Esophagus squamous epithelium (tissue), 5 donors: ENCODE measurements at regions not wholly inside any gene's neighbourhood (a gene's known extent, or its start where the extent isn't known, plus 50 kb on each side); places are given as distances from the start of the nearest gene placed in this dataset.

ENCODE experiments used
- DNase-seq: peaks from one replicate; lab custom pipeline; 2025; lab: John Stamatoyannopoulos, UW
- H3K27ac ChIP-seq, 4 donors: fragments of 200-600 bp; sonication (generic); one replicate each; pipeline ENCODE4 v1.5.1; 2016 to 2019; ENCODE audit warnings: mild to moderate bottlenecking in 1 of 4
- H3K27me3 ChIP-seq, 4 donors: fragments of 200-600 bp; sonication (generic); 1 replicate in 3 of 4; 2 replicates in 1 of 4; pipeline versions ENCODE4 v1.5.1 to v1.6.0; 2017 to 2021; ENCODE audit warnings: antibody characterized with exemption in 1 of 4
- H3K36me3 ChIP-seq, 3 donors: fragments of 200-600 bp; sonication (generic); one replicate each; pipeline ENCODE4 v1.5.1; 2016 to 2019
- H3K4me1 ChIP-seq, 3 donors: fragments of 200-600 bp; sonication (generic); one replicate each; pipeline ENCODE4 v1.5.1; 2017 to 2019
- H3K4me3 ChIP-seq, 4 donors: fragments of 200-600 bp; sonication (generic); 1 replicate in 3 of 4; 2 replicates in 1 of 4; pipeline ENCODE4 v1.5.1; 2016 to 2019; ENCODE audit warnings: mild to moderate bottlenecking in 2 of 4, moderate library complexity in 1 of 4
- H3K9me3 ChIP-seq, 3 donors: fragments of 200-600 bp; sonication (generic); one replicate each; pipeline ENCODE4 v1.5.1; 2016 to 2019
- CTCF ChIP-seq, 6 experiments: fragments of 450-650 bp in 4 of 6; fragments of 200-600 bp in 2 of 6; sonication (generic) in 2 of 6; IDR thresholded peaks; one replicate each; pipeline ENCODE4 v1.5.1; 2016 to 2019; ENCODE audit warnings: antibody characterized with exemption in 6 of 6, mild to moderate bottlenecking in 4 of 6, moderate library complexity in 4 of 6
- POLR2A ChIP-seq, 4 donors: fragments of 450-650 bp; IDR thresholded peaks; one replicate each; pipeline ENCODE4 v1.6.1; 2017; ENCODE audit warnings: antibody characterized with exemption in 4 of 4, mild to moderate bottlenecking in 4 of 4, moderate library complexity in 3 of 4
- WGBS, 2 donors: methylation state at CpG; one replicate each; pipeline ENCODE4 v1.1.5; 2018; 5-methylcytosine and 5-hydroxymethylcytosine counted together
- intact Hi-C: fragments of 100-400 bp; cut with DNase I; formaldehyde crosslinking; loops from one replicate; pipeline ENCODE4 v1.15.0; 2022
- donor health status: DM: yes; HTN: yes; CAD: no.

GRCh38 chr5:27171761-27172261 lies 133.4 kb upstream of the CDH9 start:
- TF ChIP-seq POLR2A (IDR thresholded peaks at IDR 0.05) (no peak), CTCF (IDR thresholded peaks at IDR 0.05) (no peak)
- H3K4me3 ChIP-seq: no peak overlapping the region
- no peak overlapping the region for H3K27ac ChIP-seq
- no peak for DNase-seq
- H3K27me3 ChIP-seq: no peaks in the 10 kb centered on the region
- H3K36me3 ChIP-seq: no peaks in the 10 kb centered on the region
- WGBS, 2 donors: 48 to 69% methylated on average over 15 of the region's 15 CpGs
- no peaks in the 10 kb centered on the region for H3K9me3 ChIP-seq
- H3K4me1 ChIP-seq: no peaks in the 10 kb centered on the region
- intact Hi-C loops: no loop called here

- TF ChIP-seq CTCF (IDR thresholded peaks at IDR 0.05): no peak
- TF ChIP-seq POLR2A (IDR thresholded peaks at IDR 0.05): no peak
- Histone ChIP-seq H3K27ac (no peak overlapping the region), H3K27me3 (no peaks in the 10 kb centered on the region), H3K36me3 (no peaks in the 10 kb centered on the region), H3K9me3 (peaks cover 0 to 18% (median 10%) of the 10 kb centered on the region in 3 donors), H3K4me3 (no peak overlapping the region), H3K4me1 (no peaks in the 10 kb centered on the region)
- WGBS, 2 donors: 26 to 33% methylated on average over 1 of the region's 1 CpG
- no peak for DNase-seq
- intact Hi-C loops: no loop called here
These were observed 120.4 kb upstream of the CDH9 start for GRCh38 chr5:27158775-27159174.

GRCh38 chr5:27158171-27158570 lies 119.8 kb upstream of the CDH9 start:
- Histone ChIP-seq H3K4me3 (no peak overlapping the region), H3K27ac (no peak overlapping the region)
- intact Hi-C loops: no loop called here

GRCh38 chr5:27144456-27144855 lies 106.1 kb upstream of the CDH9 start:
- H3K4me1 ChIP-seq: no peaks in the 10 kb centered on the region
- DNase-seq: no peak
- H3K27me3 ChIP-seq: no peaks in the 10 kb centered on the region
- no peak for TF ChIP-seq POLR2A (IDR thresholded peaks at IDR 0.05)
- TF ChIP-seq CTCF (IDR thresholded peaks at IDR 0.05): no peak
- H3K9me3 ChIP-seq: no peaks in the 10 kb centered on the region
- intact Hi-C loops: no loop called here
- no peak overlapping the region for H3K27ac ChIP-seq
- no peaks in the 10 kb centered on the region for H3K36me3 ChIP-seq
- 39 to 52% methylated on average over 2 of the region's 2 CpGs for WGBS, 2 donors
- H3K4me3 ChIP-seq: no peak overlapping the region

More at GRCh38 chr5:27158171-27158570, 119.8 kb upstream of the CDH9 start:
- H3K4me1 ChIP-seq: no peaks in the 10 kb centered on the region
- TF ChIP-seq CTCF (IDR thresholded peaks at IDR 0.05): no peak
- TF ChIP-seq POLR2A (IDR thresholded peaks at IDR 0.05): no peak
- no peaks in the 10 kb centered on the region for H3K36me3 ChIP-seq
- H3K27me3 ChIP-seq: no peaks in the 10 kb centered on the region
- H3K9me3 ChIP-seq: peaks cover 0 to 18% (median 10%) of the 10 kb centered on the region in 3 donors
- no peak for DNase-seq

- Histone ChIP-seq H3K27ac (no peak overlapping the region), H3K4me3 (no peak overlapping the region), H3K9me3 (no peaks in the 10 kb centered on the region), H3K4me1 (no peaks in the 10 kb centered on the region), H3K27me3 (no peaks in the 10 kb centered on the region), H3K36me3 (no peaks in the 10 kb centered on the region)
- 49 to 65% methylated on average over 1 of the region's 1 CpG for WGBS, 2 donors
- no peak for DNase-seq
- intact Hi-C loops: no loop called here
- TF ChIP-seq POLR2A (IDR thresholded peaks at IDR 0.05) (no peak), CTCF (IDR thresholded peaks at IDR 0.05) (no peak)
These were observed 102.4 kb upstream of the CDH9 start for GRCh38 chr5:27140831-27141230.
